GM18505 (cell line): ENCODE measurements at regions not wholly inside any gene's neighbourhood (a gene's known extent, or its start where the extent isn't known, plus 50 kb on each side); places are given as distances from the start of the nearest gene placed in this dataset.
"Not testable (repeated sequence)": the region's sequence is repeated elsewhere in the genome, so short reads cannot be mapped to it uniquely, and the experiment has no call there.

Experiments
- ATAC-seq: cut with Tn5 transposase; IDR thresholded peaks from one replicate; pipeline ENCODE4 v1.9.1; 2021; ENCODE audit not compliant: unreplicated experiment
- POLR2A ChIP-seq: IDR thresholded peaks from 4 replicates; pipeline ENCODE4 v1.6.1; 2011; ENCODE audit warnings: borderline replicate concordance; ENCODE audit not compliant: insufficient read depth, insufficient read length; ENCODE audit errors: extremely low read depth

DNA sequence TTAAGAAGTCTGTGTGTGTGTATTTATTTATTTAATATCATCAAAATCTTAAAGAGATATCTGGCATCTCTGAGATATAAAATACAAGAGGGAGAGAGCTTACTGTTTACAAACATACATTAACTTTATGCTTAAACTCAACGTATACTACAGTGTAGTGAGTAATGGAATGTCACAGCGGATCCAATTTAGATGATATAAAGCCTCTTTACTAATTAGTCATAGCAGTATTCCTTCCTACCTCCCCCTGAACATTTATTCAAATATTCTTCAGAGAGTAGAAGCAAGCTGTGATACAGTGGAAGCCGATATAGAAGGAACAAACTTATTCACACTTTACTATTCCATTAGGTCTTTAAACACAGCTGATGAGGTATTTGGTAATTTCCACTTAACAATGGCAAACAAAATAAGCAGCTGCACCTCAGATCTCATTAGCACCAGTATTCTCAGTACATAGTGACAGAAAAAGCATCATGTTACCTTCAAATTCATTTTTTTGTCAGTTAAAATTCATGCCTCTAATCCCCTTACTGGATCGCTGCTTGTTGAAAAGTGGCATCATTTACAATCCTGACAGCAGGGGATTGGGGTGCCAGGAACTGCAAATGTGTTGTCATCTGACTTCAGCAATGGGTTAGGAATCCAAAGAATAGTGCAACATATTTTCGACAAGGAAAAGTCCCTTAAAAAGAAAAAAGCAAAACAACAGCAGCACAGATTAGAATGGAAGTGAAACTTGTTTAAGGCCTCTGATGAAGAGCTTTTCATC lies 658.7 kb upstream of the EPHA5 start:
- ATAC-seq = no peak
- no peak for TF ChIP-seq POLR2A

DNA sequence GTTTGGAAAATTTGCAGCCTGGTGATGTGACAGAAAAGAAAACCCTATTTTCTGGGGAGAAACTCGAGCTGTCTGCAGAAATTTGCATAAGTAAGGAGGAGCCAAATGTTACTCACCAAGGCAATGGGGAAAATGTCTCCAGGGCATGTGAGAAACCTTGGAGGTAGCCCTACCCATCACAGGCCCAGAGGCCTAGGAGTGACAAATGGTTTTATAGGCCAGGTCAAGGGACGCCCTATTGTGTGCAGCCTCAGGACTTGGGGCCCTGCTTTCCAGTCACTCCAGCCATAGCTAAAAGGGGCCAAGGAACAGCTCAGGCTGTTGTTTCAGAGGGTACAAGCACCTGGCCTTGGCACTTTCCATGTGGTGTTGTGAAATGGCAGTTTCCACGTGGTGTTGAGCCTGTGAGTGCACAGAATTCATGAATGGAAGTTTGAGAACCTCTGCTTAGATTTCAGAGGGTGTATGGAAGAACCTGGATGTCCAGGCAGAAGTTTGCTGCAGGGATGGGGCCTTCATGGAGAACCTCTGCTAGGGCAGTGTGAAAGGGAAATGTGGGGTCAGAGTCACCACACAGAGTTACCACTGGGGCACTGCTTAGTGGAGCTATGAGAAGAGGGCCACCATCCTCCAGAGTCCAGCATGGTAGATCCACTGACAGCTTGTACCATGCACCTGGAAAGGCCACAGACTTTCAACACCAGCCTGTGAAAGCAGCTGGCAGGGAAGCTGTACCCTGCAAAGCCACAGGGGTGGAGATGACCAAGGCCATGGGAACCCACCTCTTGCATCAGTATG lies 637.6 kb upstream of the EPHA5 start:
- TF ChIP-seq POLR2A = no peak
- no peak for ATAC-seq

- no peak for ATAC-seq
- no peak for TF ChIP-seq POLR2A
Observed at GRCh38 chr4:66300336-66300934, 630.1 kb upstream of the EPHA5 start.

- no peak for TF ChIP-seq POLR2A
- ATAC-seq = no peak
Observed at GRCh38 chr4:66298569-66298968, 628.3 kb upstream of the EPHA5 start.

DNA sequence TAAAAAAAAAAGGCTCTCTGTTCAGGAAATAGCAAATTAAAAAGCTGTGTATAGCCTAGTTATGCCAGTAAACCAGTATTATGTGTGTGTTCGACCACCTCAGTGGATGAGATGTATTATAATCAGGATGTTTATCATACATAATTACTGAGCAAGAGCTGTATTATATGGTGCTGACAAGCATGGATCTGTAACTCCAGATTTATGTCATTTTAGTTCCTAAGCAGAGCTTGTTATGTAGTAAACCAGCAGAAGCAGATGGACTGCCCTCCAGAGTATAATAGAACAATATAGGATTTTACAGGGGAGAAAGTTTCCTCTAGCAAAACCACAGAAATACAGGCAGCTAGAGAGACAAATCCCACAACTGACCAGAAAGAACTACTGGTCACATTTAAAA lies 627.4 kb upstream of the EPHA5 start:
- no peak for TF ChIP-seq POLR2A
- ATAC-seq = no peak

- no peak for TF ChIP-seq POLR2A
Observed at GRCh38 chr4:66294638-66295037, 624.3 kb upstream of the EPHA5 start.

GRCh38 chr4:66284991-66285451 lies 614.7 kb upstream of the EPHA5 start:
- TF ChIP-seq POLR2A = no peak
- no peak for ATAC-seq

More at GRCh38 chr4:66294638-66295037, 624.3 kb upstream of the EPHA5 start:
- no peak for ATAC-seq

- no peak for ATAC-seq
- TF ChIP-seq POLR2A = no peak
Observed at GRCh38 chr4:66279084-66279483, 608.8 kb upstream of the EPHA5 start.

- no peak for ATAC-seq
- TF ChIP-seq POLR2A = no peak
Observed at GRCh38 chr4:66275411-66276038, 605.2 kb upstream of the EPHA5 start.

DNA sequence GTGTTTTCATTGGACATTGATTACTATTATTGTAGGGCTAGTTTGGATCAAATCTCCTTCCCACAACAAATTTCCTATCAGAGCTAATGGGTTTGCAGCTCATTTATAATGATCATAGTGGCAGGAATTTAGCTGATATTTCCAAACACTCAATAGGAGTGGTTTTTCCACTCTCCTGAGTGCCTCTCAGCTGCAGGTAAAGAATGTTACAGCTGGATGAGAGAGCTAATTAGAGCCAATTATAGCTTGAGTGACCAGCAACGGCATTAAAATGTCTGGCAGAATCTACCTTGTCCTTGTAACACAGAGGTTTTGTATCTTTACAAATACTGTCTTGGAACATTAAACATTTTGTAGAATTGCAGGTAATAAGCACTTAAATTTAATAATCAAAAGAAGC lies 602.8 kb upstream of the EPHA5 start:
- no peak for TF ChIP-seq POLR2A

GRCh38 chr4:66270356-66270755 lies 600.1 kb upstream of the EPHA5 start:
- ATAC-seq = not testable (repeated sequence)

More for the DNA sequence above, 602.8 kb upstream of the EPHA5 start:
- no peak for ATAC-seq

GRCh38 chr4:66266554-66266953 lies 596.3 kb upstream of the EPHA5 start:
- not testable (repeated sequence) for ATAC-seq

DNA sequence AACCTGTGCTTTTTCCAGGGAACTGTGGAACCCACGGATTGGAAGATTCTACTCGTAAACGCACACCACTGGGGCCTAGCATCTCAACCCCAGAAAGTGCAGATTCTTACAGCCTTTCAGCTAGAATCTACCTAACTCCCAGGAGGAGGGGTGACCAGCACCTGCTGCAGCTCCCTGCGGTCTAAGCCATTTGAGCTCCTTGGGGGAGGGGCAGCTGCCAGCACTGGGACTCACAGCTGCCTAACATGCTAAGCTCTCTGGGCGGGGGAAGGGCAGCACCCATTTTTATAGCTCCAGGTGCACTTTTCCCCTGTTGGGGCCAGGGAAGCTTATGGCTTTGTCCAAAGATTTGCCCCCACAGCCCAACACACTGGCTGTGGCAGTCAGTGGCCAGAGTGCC lies 595.7 kb upstream of the EPHA5 start:
- no peak for TF ChIP-seq POLR2A
- ATAC-seq = no peak
